B cell (primary cell): ENCODE measurements at regions not wholly inside any gene's neighbourhood (a gene's known extent, or its start where the extent isn't known, plus 50 kb on each side); places are given as distances from the start of the nearest gene placed in this dataset.

Experiments used
- ATAC-seq: fragments of 200-7000 bp; cut with Tn5 transposase; one replicate; pipeline ENCODE4 v1.10.0; 2021; ENCODE audit warnings: low read depth, mild to moderate bottlenecking, moderate number of reproducible peaks, moderate library complexity
- CTCF ChIA-PET: fragments of 350-600 bp; sonication (Branson Sonifier 250); formaldehyde crosslinking; loops from one replicate; lab custom pipeline; 2021; ENCODE audit warnings: antibody characterized with exemption, inconsistent platforms; lab: Charles Lee
- POLR2A ChIA-PET: fragments of 350-600 bp; sonication (Branson Sonifier 250); formaldehyde crosslinking; loops from one replicate; lab custom pipeline; 2021; ENCODE audit warnings: antibody characterized with exemption; lab: Charles Lee
- DNase-seq: peaks from one replicate; pipeline ENCODE4 v3.0.0; 2013
- H2AFZ ChIP-seq: 2 replicates; pipeline ENCODE4 v1.6.1; 2012; ENCODE audit warnings: mild to moderate bottlenecking, low read depth, low read length; ENCODE audit not compliant: insufficient read depth, poor library complexity, severe bottlenecking
- H3K27ac ChIP-seq, 2 donors: 1 replicate in 1 of 2; 2 replicates in 1 of 2; pipeline ENCODE4 v1.5.1; 2012 to 2013; ENCODE audit warnings: low read length in 2 of 2, mild to moderate bottlenecking in 2 of 2, moderate library complexity in 1 of 2
- H3K27me3 ChIP-seq, 4 experiments: fragments of 200-600 bp in 1 of 4; sonication (generic) in 1 of 4; replicated peaks in 1 of 4; 1 replicate in 2 of 4; 2 replicates in 2 of 4; pipeline versions ENCODE4 v1.6.1 to v1.7.0; 2013 to 2016; ENCODE audit warnings: low read length in 3 of 4, mild to moderate bottlenecking in 2 of 4, mixed read lengths in 1 of 4, moderate library complexity in 1 of 4; ENCODE audit not compliant: insufficient read depth in 4 of 4, control insufficient read depth in 3 of 4; ENCODE audit errors: control extremely low read depth in 1 of 4
- H3K36me3 ChIP-seq, 2 experiments: replicated peaks in 1 of 2; 1 replicate in 1 of 2; 2 replicates in 1 of 2; pipeline versions ENCODE4 v1.6.1 to v1.7.1; 2013; ENCODE audit warnings: low read length in 1 of 2; ENCODE audit not compliant: insufficient read depth in 2 of 2, control insufficient read depth in 1 of 2; ENCODE audit errors: control extremely low read depth in 1 of 2, extremely low read depth in 1 of 2
- H3K4me1 ChIP-seq, 2 donors: fragments of 200-600 bp in 1 of 2; sonication (generic) in 1 of 2; 1 replicate in 1 of 2; 2 replicates in 1 of 2; pipeline versions ENCODE4 v1.5.1 to v1.6.1; 2013 to 2017; ENCODE audit warnings: low read length in 2 of 2; ENCODE audit not compliant: control insufficient read depth in 2 of 2, insufficient read depth in 2 of 2
- H3K4me2 ChIP-seq: replicated peaks from 2 replicates; pipeline ENCODE3; 2012; ENCODE audit warnings: mild to moderate bottlenecking, low read depth, low read length; ENCODE audit not compliant: poor library complexity, severe bottlenecking
- H3K4me3 ChIP-seq, 5 experiments: fragments of 200-600 bp in 1 of 5; sonication (generic) in 1 of 5; 1 replicate in 3 of 5; 2 replicates in 2 of 5; pipeline versions ENCODE4 v1.5.1 to v1.7.0; 2011 to 2016; ENCODE audit warnings: low read length in 4 of 5, mild to moderate bottlenecking in 4 of 5, low read depth in 2 of 5, control low read depth in 1 of 5, moderate library complexity in 1 of 5; ENCODE audit not compliant: insufficient read depth in 1 of 5; ENCODE audit errors: control extremely low read depth in 1 of 5, extremely low read depth in 1 of 5
- H3K79me2 ChIP-seq: fragments of 200-600 bp; sonication (generic); one replicate; pipeline ENCODE4 v1.6.0; 2016; ENCODE audit warnings: low read length; ENCODE audit not compliant: control insufficient read depth, insufficient read depth
- H3K9ac ChIP-seq: fragments of 200-600 bp; sonication (generic); 2 replicates; pipeline ENCODE4 v1.6.1; 2017; ENCODE audit warnings: mild to moderate bottlenecking, low read length, moderate library complexity
- H3K9me3 ChIP-seq, 3 donors: one replicate each; pipeline versions ENCODE4 v1.6.1 to v1.7.1; 2013; ENCODE audit warnings: low read length in 2 of 3; ENCODE audit not compliant: control insufficient read depth in 2 of 3, insufficient read depth in 1 of 3; ENCODE audit errors: control extremely low read depth in 1 of 3
- H4K20me1 ChIP-seq: 2 replicates; pipeline ENCODE4 v1.6.0; 2012; ENCODE audit warnings: mild to moderate bottlenecking, low read length; ENCODE audit not compliant: insufficient read depth, control insufficient read depth, poor library complexity, severe bottlenecking
- H3K27ac Mint-ChIP-seq: one replicate; pipeline ENCODE4 v1.8.0; 2021; ENCODE audit warnings: mixed read lengths
- H3K27me3 Mint-ChIP-seq: one replicate; pipeline ENCODE4 v1.8.0; 2021; ENCODE audit warnings: mixed read lengths
- H3K4me1 Mint-ChIP-seq: one replicate; pipeline ENCODE4 v1.8.0; 2021; ENCODE audit warnings: mixed read lengths
- H3K4me3 Mint-ChIP-seq: one replicate; pipeline ENCODE4 v1.8.0; 2021; ENCODE audit warnings: mixed read lengths
- H3K9me3 Mint-ChIP-seq: one replicate; pipeline ENCODE4 v1.8.0; 2022; ENCODE audit warnings: mixed read lengths; ENCODE audit not compliant: insufficient read depth
- EZH2 ChIP-seq: IDR thresholded peaks from 2 replicates; pipeline ENCODE4 v1.6.1; 2012; ENCODE audit warnings: borderline replicate concordance, low read depth, mild to moderate bottlenecking, moderate library complexity, low read length; ENCODE audit not compliant: insufficient read depth, poor library complexity, severe bottlenecking
- WGBS: methylation state at CpG from one replicate; pipeline ENCODE4 v1.1.5; 2013; ENCODE audit warnings: missing lambda C conversion rate; ENCODE audit not compliant: insufficient coverage; 5-methylcytosine and 5-hydroxymethylcytosine counted together
- intact Hi-C: fragments of 100-400 bp; cut with micrococcal nuclease; formaldehyde crosslinking; loops from one replicate; pipeline ENCODE4 v1.10.0; 2022
- TF ChIP-seq, protein P1 (sequence below): fragments of 200-600 bp; IDR thresholded peaks from one replicate; pipeline ENCODE4 v1.8.0; 2022; ENCODE audit warnings: antibody characterized with exemption, mild to moderate bottlenecking

GRCh38 chr3:137222736-137223225, 265.0 kb downstream of the IL20RB start:
- Histone ChIP-seq H3K9ac (no peak overlapping the region), H3K27ac (no peak overlapping the region), H4K20me1 (no peaks in the 10 kb centered on the region), H3K9me3 (no peaks in the 10 kb centered on the region), H2AFZ (no peak overlapping the region), H3K27me3 (no peaks in the 10 kb centered on the region), H3K4me3 (no peak overlapping the region), H3K36me3 (no peaks in the 10 kb centered on the region), H3K4me1 (no peaks in the 10 kb centered on the region), H3K4me2 (no peak overlapping the region), H3K79me2 (no peaks in the 10 kb centered on the region)
- TF ChIP-seq, protein P1, sequence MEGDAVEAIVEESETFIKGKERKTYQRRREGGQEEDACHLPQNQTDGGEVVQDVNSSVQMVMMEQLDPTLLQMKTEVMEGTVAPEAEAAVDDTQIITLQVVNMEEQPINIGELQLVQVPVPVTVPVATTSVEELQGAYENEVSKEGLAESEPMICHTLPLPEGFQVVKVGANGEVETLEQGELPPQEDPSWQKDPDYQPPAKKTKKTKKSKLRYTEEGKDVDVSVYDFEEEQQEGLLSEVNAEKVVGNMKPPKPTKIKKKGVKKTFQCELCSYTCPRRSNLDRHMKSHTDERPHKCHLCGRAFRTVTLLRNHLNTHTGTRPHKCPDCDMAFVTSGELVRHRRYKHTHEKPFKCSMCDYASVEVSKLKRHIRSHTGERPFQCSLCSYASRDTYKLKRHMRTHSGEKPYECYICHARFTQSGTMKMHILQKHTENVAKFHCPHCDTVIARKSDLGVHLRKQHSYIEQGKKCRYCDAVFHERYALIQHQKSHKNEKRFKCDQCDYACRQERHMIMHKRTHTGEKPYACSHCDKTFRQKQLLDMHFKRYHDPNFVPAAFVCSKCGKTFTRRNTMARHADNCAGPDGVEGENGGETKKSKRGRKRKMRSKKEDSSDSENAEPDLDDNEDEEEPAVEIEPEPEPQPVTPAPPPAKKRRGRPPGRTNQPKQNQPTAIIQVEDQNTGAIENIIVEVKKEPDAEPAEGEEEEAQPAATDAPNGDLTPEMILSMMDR: no peak
- TF ChIP-seq EZH2: no peak
- Mint-ChIP-seq H3K27me3 (no peaks in the 10 kb centered on the region), H3K27ac (no peak overlapping the region), H3K4me3 (no peak overlapping the region), H3K4me1 (no peaks in the 10 kb centered on the region), H3K9me3 (peaks cover 2% of the 10 kb centered on the region)
- DNase-seq: no peak
- WGBS: 100% methylated on average over 1 of the region's 2 CpGs
- intact Hi-C loops: no loop called here
- ChIA-PET CTCF (no interaction called here), POLR2A (no interaction called here)
- ATAC-seq: no peak

GRCh38 chr3:137224464-137224863, 266.7 kb downstream of the IL20RB start:
- peaks cover 5% of the 10 kb centered on the region for H3K27me3 Mint-ChIP-seq
- ATAC-seq: no peak
- TF ChIP-seq, protein P1: no peak
- no peak for TF ChIP-seq EZH2
- Histone ChIP-seq H3K9me3 (no peaks in the 10 kb centered on the region), H3K9ac (no peak overlapping the region), H3K27ac (no peak overlapping the region), H3K4me3 (no peak overlapping the region), H3K36me3 (no peaks in the 10 kb centered on the region), H2AFZ (no peak overlapping the region), H3K79me2 (no peaks in the 10 kb centered on the region), H3K4me1 (no peaks in the 10 kb centered on the region), H3K27me3 (no peaks in the 10 kb centered on the region), H4K20me1 (no peaks in the 10 kb centered on the region), H3K4me2 (no peak overlapping the region)
- 87% methylated on average over 3 of the region's 3 CpGs for WGBS
- POLR2A ChIA-PET: no interaction called here
- H3K4me3 Mint-ChIP-seq: no peak overlapping the region
- no peak for DNase-seq
- H3K4me1 Mint-ChIP-seq: no peaks in the 10 kb centered on the region
- CTCF ChIA-PET: no interaction called here
- no peak overlapping the region for H3K27ac Mint-ChIP-seq
- peaks cover 2% of the 10 kb centered on the region for H3K9me3 Mint-ChIP-seq
- intact Hi-C loops: no loop called here
